ENCODE measurements at regions not wholly inside any gene's neighbourhood (a gene's known extent, or its start where the extent isn't known, plus 50 kb on each side); places are given as distances from the start of the nearest gene placed in this dataset.

- H3K27ac ChIP-seq (replicated peaks in 1 of 4), result no peak overlapping the region
- H3K4me1 ChIP-seq, result no peaks in the 10 kb centered on the region
- DNase-seq (ENCODE audit: extremely low spot score), result no peak
- no peak for TF ChIP-seq CTCF (IDR thresholded peaks at IDR 0.05)
- H3K4me3 ChIP-seq, result no peak overlapping the region
- no peaks in the 10 kb centered on the region for H3K9me3 ChIP-seq
- no peaks in the 10 kb centered on the region for H3K27me3 ChIP-seq
- H3K36me3 ChIP-seq, result no peaks in the 10 kb centered on the region
- WGBS, result 76% methylated on average over 6 of the region's 6 CpGs
- intact Hi-C loops (cut with DNase I), result no loop called here
Measured at GRCh38 chr3:193938613-193939012, 197.3 kb upstream of the HES1 start.

- WGBS, result 90% methylated on average over 4 of the region's 4 CpGs
- H3K4me3 ChIP-seq, result no peak overlapping the region
- no peaks in the 10 kb centered on the region for H3K9me3 ChIP-seq
- TF ChIP-seq POLR2A (IDR thresholded peaks at IDR 0.05; ENCODE audit: low read depth), result no peak
- no peak for TF ChIP-seq CTCF (IDR thresholded peaks at IDR 0.05)
- TF ChIP-seq POLR2AphosphoS5 (IDR thresholded peaks at IDR 0.05), result no peak
- no peak for TF ChIP-seq EP300 (IDR thresholded peaks at IDR 0.05)
- H3K36me3 ChIP-seq, result no peaks in the 10 kb centered on the region
- H3K27me3 ChIP-seq, result no peaks in the 10 kb centered on the region
- no peak for DNase-seq (ENCODE audit: extremely low spot score)
- intact Hi-C loops (cut with DNase I), result no loop called here
- no peaks in the 10 kb centered on the region for H3K4me1 ChIP-seq
- H3K27ac ChIP-seq (replicated peaks in 1 of 4), result no peak overlapping the region
Measured at GRCh38 chr3:193939527-193939926, 196.4 kb upstream of the HES1 start.

- intact Hi-C loops (cut with DNase I), result no loop called here
- Histone ChIP-seq H3K27ac (replicated peaks in 1 of 4) (no peak overlapping the region), H3K4me3 (no peak overlapping the region), H3K36me3 (no peaks in the 10 kb centered on the region), H3K27me3 (no peaks in the 10 kb centered on the region), H3K9me3 (no peaks in the 10 kb centered on the region), H3K4me1 (no peaks in the 10 kb centered on the region)
- WGBS, result 86% methylated on average over 7 of the region's 7 CpGs
- TF ChIP-seq EP300 (IDR thresholded peaks at IDR 0.05) (no peak), CTCF (IDR thresholded peaks at IDR 0.05) (no peak), POLR2AphosphoS5 (IDR thresholded peaks at IDR 0.05) (no peak), POLR2A (IDR thresholded peaks at IDR 0.05; ENCODE audit: low read depth) (no peak)
- no peak for DNase-seq (ENCODE audit: extremely low spot score)
Measured at GRCh38 chr3:193940526-193940925, 195.4 kb upstream of the HES1 start.

- H3K36me3 ChIP-seq, result no peaks in the 10 kb centered on the region
- H3K4me1 ChIP-seq, result no peaks in the 10 kb centered on the region
- no peaks in the 10 kb centered on the region for H3K9me3 ChIP-seq
- no peak overlapping the region for H3K27ac ChIP-seq (replicated peaks in 1 of 4)
- intact Hi-C loops (cut with DNase I), result no loop called here
- H3K27me3 ChIP-seq, result no peaks in the 10 kb centered on the region
- no peak for TF ChIP-seq POLR2A (IDR thresholded peaks at IDR 0.05; ENCODE audit: low read depth)
- TF ChIP-seq EP300 (IDR thresholded peaks at IDR 0.05), result no peak
- no peak for TF ChIP-seq CTCF (IDR thresholded peaks at IDR 0.05)
- TF ChIP-seq POLR2AphosphoS5 (IDR thresholded peaks at IDR 0.05), result no peak
- no peak overlapping the region for H3K4me3 ChIP-seq
- WGBS, result 93% methylated on average over 10 of the region's 10 CpGs
- DNase-seq (ENCODE audit: extremely low spot score), result no peak
Measured at GRCh38 chr3:193941486-193941885, 194.5 kb upstream of the HES1 start.

- intact Hi-C loops (cut with DNase I), result no loop called here
- WGBS, result 85% methylated on average over 9 of the region's 9 CpGs
- no peak for TF ChIP-seq CTCF (IDR thresholded peaks at IDR 0.05)
- TF ChIP-seq POLR2AphosphoS5 (IDR thresholded peaks at IDR 0.05), result no peak
- no peak for TF ChIP-seq POLR2A (IDR thresholded peaks at IDR 0.05; ENCODE audit: low read depth)
- no peak for TF ChIP-seq EP300 (IDR thresholded peaks at IDR 0.05)
- Histone ChIP-seq H3K36me3 (no peaks in the 10 kb centered on the region), H3K4me3 (no peak overlapping the region), H3K27ac (replicated peaks in 1 of 4) (no peak overlapping the region), H3K4me1 (no peaks in the 10 kb centered on the region), H3K27me3 (no peaks in the 10 kb centered on the region), H3K9me3 (no peaks in the 10 kb centered on the region)
- no peak for DNase-seq (ENCODE audit: extremely low spot score)
Measured at GRCh38 chr3:193942516-193943055, 193.4 kb upstream of the HES1 start.
